Left lobe of liver (tissue), 2 donors: ENCODE measurements at regions not wholly inside any gene's neighbourhood (a gene's known extent, or its start where the extent isn't known, plus 50 kb on each side); places are given as distances from the start of the nearest gene placed in this dataset.
"Not testable (repeated sequence)": the region's sequence is repeated elsewhere in the genome, so short reads cannot be mapped to it uniquely, and the experiment has no call there.

Experiments
- ATAC-seq: fragments of 200-7000 bp; cut with Tn5 transposase; one replicate; pipeline ENCODE4 v1.9.1; 2020; ENCODE audit warnings: mild to moderate bottlenecking, moderate library complexity
- DNase-seq: peaks from one replicate; pipeline ENCODE4 v3.0.0-alpha.2; 2020; ENCODE audit warnings: low spot score
- donor health status: DM: no; HTN: no; CAD: no; lungs with moderate emphysema.
- donor health status: DM: no; HTN: yes; CAD: no.

DNA sequence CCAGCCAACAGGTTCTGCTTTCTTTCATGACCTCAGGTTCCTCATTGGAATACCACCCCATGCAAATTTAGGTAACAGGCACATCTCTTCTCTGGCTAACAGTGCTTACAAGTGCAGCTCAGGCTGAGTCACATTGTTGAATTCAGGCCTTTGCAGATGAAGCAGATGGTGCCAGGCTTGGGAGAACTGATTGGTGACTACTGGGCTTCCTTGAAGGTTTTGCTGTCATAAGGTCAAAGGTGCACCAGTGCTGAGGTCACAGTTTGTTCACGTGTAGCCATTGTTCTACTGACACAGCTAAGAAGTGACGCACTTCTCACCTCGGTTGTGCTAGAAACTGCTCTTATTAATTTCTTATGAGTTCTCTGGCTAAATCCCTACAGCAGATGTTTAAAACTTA is 128.6 kb upstream of the BMPER start:
- DNase-seq (no peak), ATAC-seq (no peak)

DNA sequence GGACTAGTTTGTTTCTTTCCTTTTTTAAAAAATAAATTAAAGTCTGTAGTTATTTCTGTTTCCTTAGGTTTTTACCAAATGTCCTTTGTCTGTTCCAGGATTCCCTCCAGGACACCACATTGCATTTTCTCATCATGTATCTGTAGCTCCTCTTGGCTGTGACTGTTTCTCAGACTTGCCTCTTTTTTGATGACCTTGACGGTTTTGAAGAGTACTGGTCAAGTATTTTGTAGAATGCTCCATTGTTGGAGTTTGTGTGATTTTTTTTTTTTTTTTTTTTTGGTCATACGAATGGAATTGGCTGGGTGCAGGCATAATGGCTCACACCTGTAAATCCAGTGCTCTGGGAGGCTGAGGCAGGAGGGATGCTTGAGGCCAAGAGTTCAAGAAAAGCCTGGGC is 127.1 kb upstream of the BMPER start:
- DNase-seq (no peak), ATAC-seq (no peak)

DNA sequence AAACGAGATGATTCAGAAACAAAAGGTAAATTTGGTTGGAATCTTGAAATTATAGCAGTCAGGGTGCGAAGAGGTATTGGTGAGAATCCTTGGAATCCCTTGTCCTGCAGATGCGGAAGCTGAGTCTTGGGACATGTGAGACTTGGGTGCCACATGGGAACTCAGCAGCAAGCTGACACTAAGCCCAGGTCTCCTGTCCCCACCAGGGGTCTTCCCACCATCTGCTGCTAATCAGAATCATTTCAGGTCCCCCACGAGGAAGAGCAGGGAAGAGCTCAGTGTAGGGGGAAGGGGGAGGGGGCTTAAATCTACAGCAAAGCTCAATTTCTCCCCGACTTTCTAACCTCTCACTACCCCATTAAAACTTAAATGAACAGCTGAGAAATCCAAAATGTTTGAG is 126.1 kb upstream of the BMPER start:
- no peak for ATAC-seq
- no peak for DNase-seq

DNA sequence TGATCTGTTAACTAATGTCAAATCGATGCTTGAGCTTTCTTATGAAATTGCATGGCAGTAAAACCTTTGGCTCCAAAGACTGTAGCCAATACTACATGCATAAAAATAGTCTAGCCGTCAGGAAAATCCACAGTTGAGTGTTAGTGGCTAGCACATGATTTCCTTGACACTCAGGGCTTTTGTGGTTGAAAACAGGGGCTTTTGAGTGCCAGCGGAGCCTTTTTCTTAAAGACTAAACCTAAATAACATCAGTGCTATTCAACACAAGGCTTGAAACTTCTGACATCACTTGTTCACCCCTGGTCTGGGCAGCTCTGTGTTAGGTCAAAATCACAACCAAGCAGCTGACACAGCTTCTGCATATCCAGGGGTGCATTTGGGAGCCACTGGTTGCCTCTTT is 124.2 kb upstream of the BMPER start:
- ATAC-seq = no peak
- no peak for DNase-seq

DNA sequence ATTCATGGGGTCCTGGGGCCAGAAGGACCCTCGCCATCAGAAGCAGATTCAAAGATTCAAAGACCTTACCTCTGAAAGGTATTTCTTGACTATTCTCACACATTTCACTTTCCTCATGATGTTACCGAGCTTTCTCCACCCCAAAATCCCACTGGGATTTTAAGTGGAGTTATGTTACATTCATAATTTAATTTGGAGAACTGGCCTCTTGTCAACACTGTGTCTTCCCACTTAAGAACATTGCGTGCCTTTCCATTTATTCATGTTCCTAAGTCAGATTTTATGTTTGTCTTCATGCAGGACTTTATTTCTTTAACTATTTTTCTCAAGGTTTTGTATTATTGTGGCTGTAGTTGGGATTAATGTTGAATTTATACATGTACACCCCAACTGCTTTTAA is 123.5 kb upstream of the BMPER start:
- ATAC-seq (no peak), DNase-seq (no peak)

DNA sequence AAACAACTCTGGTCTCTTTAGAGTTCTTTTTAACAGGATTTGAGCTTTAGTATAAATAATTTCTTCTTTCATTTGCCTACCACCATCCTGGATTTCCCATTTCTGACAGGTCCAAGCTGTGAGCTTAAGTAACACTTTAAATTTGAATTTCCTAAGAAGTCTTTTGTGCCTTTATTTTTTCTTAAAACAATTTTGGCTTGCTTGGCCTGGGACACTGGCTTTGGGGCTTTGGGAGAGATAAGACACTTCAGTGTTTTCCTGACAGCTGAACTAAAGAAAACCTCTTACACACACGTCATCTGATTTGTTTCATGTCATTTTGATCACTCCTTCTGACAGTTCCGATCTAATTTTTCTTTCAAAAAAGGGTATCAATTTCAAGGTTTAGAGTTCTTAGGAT is 121.3 kb upstream of the BMPER start:
- no peak for DNase-seq
- no peak for ATAC-seq

DNA sequence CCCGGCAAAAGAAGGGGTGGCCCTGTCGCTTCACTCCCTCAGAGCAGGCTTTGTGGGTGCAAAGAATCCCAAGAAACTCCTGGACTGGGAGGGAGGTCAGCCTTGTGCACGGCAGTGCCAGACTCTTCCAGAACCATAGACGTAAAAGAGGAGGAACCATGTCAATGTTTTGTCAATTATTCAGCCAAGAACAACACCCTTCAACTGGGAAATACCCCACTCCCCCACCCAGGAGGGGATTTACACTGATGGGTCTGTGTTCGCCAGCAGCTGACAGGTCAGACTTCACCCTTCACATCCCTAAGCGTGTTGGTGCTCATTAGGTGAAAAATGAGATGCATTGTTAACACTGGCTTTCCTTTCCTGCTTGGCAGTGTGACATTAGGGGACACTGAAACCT is 116.8 kb upstream of the BMPER start:
- ATAC-seq = no peak
- no peak for DNase-seq

DNA sequence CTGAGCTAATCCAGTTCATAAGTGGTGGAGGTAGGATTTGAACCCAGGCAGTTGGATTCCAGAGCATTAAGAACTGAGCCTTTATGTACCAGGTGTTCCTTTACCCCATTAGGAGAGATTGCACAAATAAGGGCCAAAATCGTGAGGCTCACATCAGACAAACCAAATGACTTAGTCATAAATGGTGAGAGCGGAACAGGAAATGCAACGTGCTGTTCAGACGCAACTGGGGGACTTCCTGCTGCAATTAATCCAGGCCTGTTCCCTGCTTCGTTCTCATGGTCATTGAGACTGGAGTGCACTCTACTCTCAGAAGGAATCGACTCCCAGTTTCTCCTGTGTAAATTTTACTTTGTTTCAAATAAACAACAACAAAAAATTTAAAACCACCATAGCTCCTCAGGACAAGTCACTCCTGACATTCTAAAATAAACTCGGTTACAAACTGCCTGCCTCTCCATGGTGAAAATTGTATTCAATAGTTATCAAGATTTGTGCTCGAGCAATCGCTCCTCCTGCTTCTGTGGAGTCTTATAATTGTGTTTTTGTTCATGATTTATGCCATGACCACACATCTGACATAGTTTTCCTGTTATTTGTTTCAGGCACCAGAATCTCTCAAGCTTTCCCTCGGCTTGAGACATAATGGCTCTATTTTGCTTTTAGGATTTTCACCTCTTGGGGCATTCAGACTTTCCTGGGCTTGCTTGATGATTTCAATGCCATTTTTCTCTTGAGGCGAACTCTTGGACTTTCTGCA is 115.3 kb upstream of the BMPER start:
- no peak for ATAC-seq
- no peak for DNase-seq

DNA sequence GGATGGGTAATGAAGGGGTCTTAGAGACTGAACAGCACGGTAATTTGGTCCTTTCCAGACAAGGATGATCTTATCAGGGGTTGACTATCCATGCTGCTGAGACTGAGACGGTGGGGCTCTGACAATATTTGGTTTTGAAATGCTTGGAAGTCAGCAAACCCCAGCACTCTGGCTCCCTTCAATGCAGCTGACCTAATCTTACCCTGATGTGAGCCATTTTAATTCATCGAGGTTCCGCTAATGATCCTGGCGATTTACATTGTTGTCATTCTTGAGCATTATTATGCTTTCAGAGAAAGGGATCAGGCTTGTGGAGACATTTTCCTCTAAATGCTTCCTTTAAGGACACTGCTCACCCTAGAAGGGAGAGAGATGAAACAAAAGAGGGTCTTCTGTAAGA is 114.6 kb upstream of the BMPER start:
- DNase-seq (no peak), ATAC-seq (no peak)

DNA sequence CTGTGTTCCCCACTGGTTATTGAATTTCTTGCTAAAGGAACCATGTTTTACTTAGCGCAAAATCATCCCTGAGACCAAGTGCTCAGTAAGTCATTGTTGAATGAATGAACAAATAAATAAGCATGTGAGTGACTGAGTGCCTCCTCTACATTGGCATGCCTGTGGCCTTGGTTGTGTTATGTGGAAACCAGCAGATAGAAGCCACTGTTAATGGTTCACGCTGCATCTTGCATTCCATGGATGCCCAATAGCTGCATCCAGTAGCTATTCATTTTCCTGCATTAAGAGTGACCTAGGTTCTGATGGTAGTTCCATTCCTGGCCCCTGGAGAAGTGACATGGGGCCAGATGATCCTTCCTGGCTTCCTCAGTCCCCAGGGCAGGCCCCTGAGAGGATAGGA is 113.3 kb upstream of the BMPER start:
- DNase-seq (no peak), ATAC-seq (no peak)

DNA sequence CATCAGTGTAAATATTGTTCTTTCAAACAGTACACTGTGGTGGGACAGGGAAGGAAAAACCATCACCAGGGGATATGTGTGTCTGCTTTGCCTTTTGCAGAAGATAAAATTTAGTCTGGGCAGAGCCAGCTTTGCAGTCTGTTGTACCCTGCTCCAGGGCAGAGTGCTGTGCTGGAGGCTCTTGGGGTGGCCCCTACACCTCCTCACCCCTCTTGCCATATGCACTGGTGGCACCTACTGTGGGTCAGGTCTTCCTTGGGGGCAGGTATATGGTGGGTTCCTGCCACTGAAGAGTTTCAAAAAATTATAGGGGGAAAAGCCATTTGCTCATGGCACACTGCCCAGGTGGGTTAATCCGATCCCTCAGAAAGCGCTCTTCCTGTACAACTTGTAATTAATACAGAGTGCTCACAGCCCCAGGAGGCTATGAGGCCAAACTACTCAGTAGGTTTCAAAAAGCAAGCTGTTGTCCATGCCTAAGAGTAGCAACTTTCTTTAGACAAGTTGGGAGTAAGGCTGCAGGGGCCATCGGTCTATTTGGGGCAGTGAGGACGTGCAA is 112.7 kb upstream of the BMPER start:
- DNase-seq (no peak), ATAC-seq (no peak)

DNA sequence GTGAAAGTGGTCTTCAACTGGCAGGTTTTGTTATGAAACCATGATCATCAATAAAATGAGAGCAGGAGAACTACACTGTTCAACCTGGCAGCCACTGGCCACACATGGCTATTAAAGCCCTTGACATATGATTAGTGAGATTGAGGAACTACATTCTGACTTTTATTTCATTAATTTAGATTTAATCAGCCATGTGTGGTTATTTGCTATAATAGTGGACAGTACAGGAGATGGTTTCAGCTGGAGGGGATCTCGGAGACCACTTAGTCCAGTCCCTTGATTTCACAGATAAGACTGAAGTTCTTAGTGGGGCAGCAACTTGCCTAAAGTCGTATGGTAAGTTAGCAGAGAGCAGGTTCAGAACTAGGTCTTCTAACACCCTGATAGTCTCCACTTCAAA is 111.7 kb upstream of the BMPER start:
- DNase-seq = no peak
- no peak for ATAC-seq

DNA sequence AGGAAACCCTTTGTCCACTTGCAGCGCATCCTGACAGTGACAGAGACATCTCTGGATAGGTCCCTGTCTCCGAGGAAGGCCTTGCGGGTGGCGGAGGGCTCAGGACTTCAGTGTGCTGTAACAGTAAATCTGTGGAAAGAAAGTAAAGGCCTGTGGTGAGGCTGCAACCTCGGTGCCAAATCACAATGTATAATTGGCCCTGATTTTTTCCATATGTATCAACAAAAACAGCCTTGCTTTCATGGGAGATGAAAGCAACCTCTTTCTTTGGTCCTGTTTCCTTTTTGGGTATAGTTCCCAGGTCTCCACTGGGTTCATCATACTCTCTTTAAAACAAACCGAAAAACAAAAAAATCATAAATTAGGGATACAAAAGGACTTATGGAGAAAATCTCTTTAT is 110.9 kb upstream of the BMPER start:
- ATAC-seq (no peak), DNase-seq (no peak)

DNA sequence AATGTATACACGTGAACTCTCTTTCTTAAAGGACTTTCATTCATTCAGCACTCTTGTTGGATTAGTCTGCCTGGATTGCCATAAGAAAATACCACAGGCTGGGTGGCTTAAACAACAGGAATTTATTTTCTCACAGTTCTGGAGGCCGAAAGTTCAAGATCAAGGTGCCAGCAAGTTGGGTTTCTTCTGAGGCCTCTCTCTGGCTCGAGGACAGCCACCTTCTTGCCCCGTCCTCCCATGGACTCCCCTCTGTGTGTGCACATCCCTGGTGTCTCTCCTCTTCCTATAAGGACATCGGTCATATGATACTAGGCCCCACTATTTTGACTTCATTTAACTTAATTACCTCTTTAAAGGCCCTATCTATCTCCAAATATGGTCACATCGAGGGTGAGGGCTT is 110.4 kb upstream of the BMPER start:
- ATAC-seq (no peak), DNase-seq (no peak)

DNA sequence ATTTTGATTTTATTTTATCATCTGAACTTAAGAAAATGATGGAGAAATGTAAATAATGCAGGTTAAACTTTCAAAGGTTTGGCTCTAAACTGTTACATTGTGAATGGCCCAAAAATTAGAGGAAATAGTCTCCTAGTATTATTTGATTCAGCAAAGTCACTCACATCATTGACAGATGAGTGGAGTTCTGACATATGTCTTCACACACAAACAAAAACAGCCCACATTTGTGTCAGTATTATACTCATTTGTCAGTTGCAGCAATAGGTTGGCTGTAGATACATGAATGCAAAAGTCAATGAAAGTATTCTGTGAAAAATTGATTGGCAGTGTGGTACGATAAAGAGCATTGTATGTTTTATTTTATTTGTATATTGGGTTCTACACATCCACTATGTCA is 108.8 kb upstream of the BMPER start:
- DNase-seq (no peak), ATAC-seq (no peak)

DNA sequence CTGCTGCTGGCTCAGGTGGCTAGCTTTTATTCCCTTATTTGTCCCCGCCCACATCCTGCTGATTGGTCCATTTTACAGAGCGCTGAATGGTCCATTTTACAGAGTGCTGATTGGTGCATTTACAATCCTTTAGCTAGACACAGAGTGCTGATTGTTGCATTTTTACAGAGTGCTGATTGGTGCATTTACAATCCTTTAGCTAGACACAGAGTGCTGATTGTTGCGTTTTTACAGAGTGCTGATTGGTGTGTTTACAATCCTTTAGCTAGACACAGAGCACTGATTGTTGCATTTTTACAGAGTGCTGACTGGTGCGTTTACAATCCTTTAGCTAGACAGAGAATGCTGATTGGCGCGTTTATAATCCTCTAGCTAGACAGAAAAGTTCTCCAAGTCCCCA is 107.8 kb upstream of the BMPER start:
- DNase-seq, ATAC-seq: not testable (repeated sequence)

DNA sequence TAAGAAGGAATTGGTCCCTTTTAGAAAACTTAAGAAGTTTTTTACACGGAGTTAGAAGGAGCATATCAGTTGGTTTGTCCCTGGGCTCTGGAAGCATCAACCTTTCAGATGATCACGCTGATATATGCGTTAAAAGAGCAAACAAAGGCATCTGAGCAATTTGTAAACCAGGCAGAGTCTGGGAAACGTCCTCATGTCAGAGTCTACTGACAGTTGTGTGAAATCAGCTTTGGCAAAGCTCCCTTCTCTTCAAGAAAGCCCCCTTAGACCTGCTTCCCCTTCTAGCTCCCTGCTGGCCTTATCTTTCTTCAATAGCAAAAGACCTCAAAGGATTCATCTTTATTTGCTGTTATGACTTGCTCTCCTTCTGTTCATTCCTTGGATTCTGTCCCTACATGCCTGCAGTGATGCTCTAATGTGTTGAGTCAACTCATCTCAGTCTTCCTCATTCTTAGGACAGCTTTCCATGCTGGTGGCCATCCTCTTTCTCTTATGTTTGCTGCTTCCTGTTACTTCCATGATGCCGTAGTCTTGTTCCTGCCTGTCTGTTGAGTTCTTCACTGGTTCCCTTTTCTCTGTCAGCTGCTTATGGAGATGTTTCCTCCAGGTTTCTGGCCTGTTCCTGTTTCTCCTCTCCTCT is 106.5 kb upstream of the BMPER start:
- no peak for DNase-seq
- no peak for ATAC-seq

DNA sequence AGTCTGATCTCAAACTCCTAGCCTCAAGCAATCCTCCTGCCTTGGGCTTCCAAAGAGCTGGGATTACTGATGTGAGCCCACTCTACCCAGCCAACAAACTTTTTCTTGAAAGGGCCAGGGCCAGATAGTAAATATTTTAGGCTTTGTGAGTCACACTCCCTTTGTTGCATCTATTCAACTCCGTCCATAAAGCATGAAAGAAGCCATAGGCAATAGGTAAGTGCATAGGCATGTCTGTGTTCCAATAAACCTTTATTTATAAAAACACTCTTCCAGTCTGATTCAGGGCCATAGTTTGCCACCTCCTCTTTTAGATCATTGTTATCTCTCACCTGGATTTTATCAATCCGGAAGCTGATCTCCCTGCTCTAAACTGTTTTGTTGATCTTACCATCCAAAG is 105.6 kb upstream of the BMPER start:
- DNase-seq (no peak), ATAC-seq (no peak)

DNA sequence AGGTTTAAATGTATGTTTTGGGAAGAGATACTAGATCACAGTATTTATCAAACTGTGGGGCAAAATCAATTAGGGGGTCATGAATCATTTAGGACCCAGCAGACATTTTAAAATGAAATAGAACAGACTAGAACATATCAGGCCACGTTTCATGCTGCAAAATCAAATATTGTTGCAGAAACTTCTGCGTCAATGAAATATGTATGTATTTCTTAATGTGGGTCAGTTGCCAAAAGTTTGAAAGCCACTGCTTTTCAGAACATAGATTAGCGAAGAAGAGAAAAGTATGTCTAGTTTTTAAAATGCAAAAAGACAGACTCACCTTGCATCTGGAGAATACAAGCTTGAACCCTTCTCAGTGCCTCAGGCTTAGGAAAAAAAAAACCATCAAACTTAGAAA is 102.7 kb upstream of the BMPER start:
- DNase-seq (no peak), ATAC-seq (no peak)

DNA sequence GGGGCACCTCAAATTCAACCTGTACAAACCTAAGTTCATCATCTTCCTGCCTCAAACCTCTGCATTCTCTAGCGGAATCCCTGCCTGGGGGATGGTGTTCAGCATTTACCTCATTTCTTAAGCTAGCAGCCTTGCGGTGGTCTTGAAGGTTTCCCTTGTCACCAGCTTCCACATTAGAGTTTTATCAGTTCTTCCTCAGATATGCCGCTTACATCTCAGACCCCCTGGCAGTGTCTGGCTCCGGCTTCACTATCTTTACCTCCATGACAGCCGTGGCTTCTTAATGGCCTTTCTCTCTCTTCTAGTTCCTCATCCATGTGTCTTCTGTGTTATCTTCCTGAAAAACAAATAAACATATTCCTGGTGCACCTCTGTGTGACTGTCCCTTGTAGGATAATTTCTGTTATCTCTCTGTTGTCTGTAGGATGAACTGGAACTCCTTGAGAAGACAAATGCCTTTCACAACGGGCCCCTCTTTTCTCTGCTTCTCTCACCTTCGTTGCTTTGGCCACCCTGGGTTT is 101.1 kb upstream of the BMPER start:
- DNase-seq (no peak), ATAC-seq (no peak)

DNA sequence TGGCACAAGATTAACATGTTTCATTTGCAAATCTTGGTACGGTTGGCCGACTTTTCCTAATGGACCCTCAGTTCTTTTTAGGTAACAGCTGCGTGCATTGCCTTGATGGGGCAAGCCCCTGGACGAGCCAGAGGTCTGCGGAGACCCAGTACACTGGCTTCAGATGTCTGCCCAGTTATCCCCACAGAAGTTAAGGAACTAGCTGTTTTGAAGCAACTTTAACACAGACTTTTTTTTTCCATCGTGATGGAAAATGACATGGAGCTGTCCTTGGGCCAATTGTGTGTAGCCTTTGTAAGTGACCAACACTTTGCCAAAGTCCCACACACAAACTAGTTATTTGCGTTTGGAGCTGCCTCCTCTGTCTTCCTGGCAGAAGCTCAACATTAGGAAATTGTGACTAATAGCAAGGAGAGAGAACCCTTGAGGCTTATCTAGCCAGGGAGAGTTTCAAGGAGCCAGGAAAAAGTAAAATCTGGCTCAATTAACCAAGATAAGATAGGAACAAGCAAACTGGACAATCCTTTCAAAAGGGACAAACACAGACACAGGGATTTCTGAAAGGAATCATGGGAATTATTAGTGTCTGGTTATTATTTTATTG is 99.6 kb upstream of the BMPER start:
- peak; percentile 44 for ATAC-seq
- no peak for DNase-seq
